HEK293T (cell line): ENCODE measurements at regions not wholly inside any gene's neighbourhood (a gene's known extent, or its start where the extent isn't known, plus 50 kb on each side); places are given as distances from the start of the nearest gene placed in this dataset.

Experiments
- CTCF ChIA-PET: fragments of 350-600 bp; formaldehyde crosslinking; extraction: SDS; loops from one replicate; lab custom pipeline; 2021; ENCODE audit warnings: antibody characterized with exemption, inconsistent platforms; lab: Yijun Ruan, JAX
- POLR2A ChIA-PET: fragments of 350-600 bp; formaldehyde crosslinking; extraction: SDS; loops from one replicate; lab custom pipeline; 2020; ENCODE audit warnings: antibody characterized with exemption, inconsistent platforms; lab: Yijun Ruan, JAX
- DNase-seq: peaks from one replicate; pipeline ENCODE4 v3.0.0; 2012; ENCODE audit warnings: mixed read lengths; ENCODE audit errors: extremely low spot score
- ARNT ChIP-seq: fragments of 450-650 bp; IDR thresholded peaks from 2 replicates; pipeline ENCODE4 v1.6.1; 2017; ENCODE audit warnings: mild to moderate bottlenecking
- BHLHE40 ChIP-seq: fragments of 450-650 bp; IDR thresholded peaks from 2 replicates; pipeline ENCODE4 v1.6.1; 2016; ENCODE audit warnings: mild to moderate bottlenecking, moderate library complexity, borderline replicate concordance
- CTBP1 ChIP-seq: fragments of 450-650 bp; IDR thresholded peaks from 2 replicates; pipeline ENCODE4 v1.6.1; 2016; ENCODE audit warnings: borderline replicate concordance
- ELF4 ChIP-seq: fragments of 450-650 bp; IDR thresholded peaks from 2 replicates; pipeline ENCODE4 v1.6.1; 2017; ENCODE audit warnings: antibody characterized with exemption
- FOXA1 ChIP-seq: fragments of 450-650 bp; IDR thresholded peaks from 2 replicates; pipeline ENCODE4 v1.6.1; 2016; ENCODE audit warnings: mild to moderate bottlenecking
- FOXK2 ChIP-seq: fragments of 450-650 bp; IDR thresholded peaks from 2 replicates; pipeline ENCODE4 v1.6.1; 2016; ENCODE audit warnings: mild to moderate bottlenecking
- FOXM1 ChIP-seq: fragments of 450-650 bp; IDR thresholded peaks from 2 replicates; pipeline ENCODE4 v1.6.1; 2017; ENCODE audit warnings: mild to moderate bottlenecking, borderline replicate concordance
- HDGF ChIP-seq: fragments of 450-650 bp; IDR thresholded peaks from 2 replicates; pipeline ENCODE4 v1.6.1; 2017; ENCODE audit warnings: antibody characterized with exemption, borderline replicate concordance
- L3MBTL2 ChIP-seq: fragments of 450-650 bp; conservative IDR thresholded peaks from 2 replicates; pipeline ENCODE4 v1.6.1; 2016; ENCODE audit warnings: mild to moderate bottlenecking
- LEF1 ChIP-seq: fragments of 450-650 bp; IDR thresholded peaks from 2 replicates; pipeline ENCODE4 v1.6.1; 2017; ENCODE audit warnings: mild to moderate bottlenecking, borderline replicate concordance
- NFRKB ChIP-seq: fragments of 450-650 bp; IDR thresholded peaks from 2 replicates; pipeline ENCODE4 v1.6.1; 2016; ENCODE audit warnings: mild to moderate bottlenecking, moderate library complexity
- SP1 ChIP-seq: fragments of 450-650 bp; IDR thresholded peaks from 2 replicates; pipeline ENCODE4 v1.6.1; 2017
- SUZ12 ChIP-seq: fragments of 450-650 bp; IDR thresholded peaks from 2 replicates; pipeline ENCODE4 v1.6.1; 2016; ENCODE audit warnings: mild to moderate bottlenecking
- TARDBP ChIP-seq: fragments of 450-650 bp; IDR thresholded peaks from 2 replicates; pipeline ENCODE4 v1.6.1; 2016
- ZNF384 ChIP-seq: fragments of 450-650 bp; IDR thresholded peaks from 2 replicates; pipeline ENCODE4 v1.6.1; 2016
- TF ChIP-seq, protein P1 (sequence below): fragments of 450-650 bp; IDR thresholded peaks from 2 replicates; pipeline ENCODE4 v1.6.1; 2016

DNA sequence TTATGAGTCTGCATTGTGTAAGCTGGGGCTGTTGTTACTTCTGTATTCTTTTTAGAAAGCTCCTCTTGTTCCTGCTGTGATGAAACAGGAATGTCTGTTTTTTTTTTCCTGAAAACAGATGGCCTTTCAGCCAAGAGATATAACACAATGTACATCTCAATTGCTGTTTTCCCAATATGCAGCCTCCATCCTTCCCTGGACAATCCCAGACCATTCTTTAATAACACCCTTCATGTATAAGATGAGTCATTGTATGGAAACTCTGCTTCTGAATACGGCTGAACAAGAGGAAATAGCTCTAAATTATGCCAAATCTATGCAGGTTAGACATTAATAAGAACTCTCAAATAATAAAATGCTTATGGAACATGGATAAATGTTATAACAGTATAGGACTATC is 60.2 kb upstream of the LRRC4C start:
- ChIA-PET POLR2A (no interaction called here), CTCF (no interaction called here)
- TF ChIP-seq BHLHE40 (no peak), SP1 (no peak), CTBP1 (no peak), HDGF (no peak), L3MBTL2 (no peak), FOXK2 (no peak), ZNF384 (no peak)
- DNase-seq = no peak

DNA sequence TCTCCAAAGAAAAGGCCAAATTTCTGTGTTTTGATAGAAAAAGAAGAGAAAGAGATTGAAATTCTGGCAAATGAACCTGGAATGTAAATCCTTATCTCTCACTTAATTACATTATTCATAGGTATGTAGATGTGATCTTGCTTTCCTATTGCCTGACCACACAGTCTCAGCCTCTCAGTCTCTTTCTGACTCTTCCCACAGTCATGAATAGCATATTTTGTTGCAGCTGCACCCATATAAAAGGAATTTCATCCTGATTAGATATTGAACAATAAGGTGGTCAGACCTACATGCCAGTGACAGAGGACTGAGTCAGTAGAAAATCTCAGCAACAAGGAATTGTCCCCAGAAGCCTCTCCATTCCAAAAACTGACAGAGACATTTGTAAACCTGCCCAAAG is 62.9 kb upstream of the LRRC4C start:
- no peak for DNase-seq
- CTCF ChIA-PET = no interaction called here
- POLR2A ChIA-PET = no interaction called here
- no peak for TF ChIP-seq HDGF
- no peak for TF ChIP-seq BHLHE40
- TF ChIP-seq CTBP1 = no peak
- no peak for TF ChIP-seq ZNF384
- no peak for TF ChIP-seq NFRKB
- no peak for TF ChIP-seq SUZ12
- no peak for TF ChIP-seq LEF1
- TF ChIP-seq, protein P1, sequence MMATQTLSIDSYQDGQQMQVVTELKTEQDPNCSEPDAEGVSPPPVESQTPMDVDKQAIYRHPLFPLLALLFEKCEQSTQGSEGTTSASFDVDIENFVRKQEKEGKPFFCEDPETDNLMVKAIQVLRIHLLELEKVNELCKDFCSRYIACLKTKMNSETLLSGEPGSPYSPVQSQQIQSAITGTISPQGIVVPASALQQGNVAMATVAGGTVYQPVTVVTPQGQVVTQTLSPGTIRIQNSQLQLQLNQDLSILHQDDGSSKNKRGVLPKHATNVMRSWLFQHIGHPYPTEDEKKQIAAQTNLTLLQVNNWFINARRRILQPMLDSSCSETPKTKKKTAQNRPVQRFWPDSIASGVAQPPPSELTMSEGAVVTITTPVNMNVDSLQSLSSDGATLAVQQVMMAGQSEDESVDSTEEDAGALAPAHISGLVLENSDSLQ = no peak
- no peak for TF ChIP-seq FOXM1
- TF ChIP-seq FOXK2 = no peak
- no peak for TF ChIP-seq ELF4
- TF ChIP-seq L3MBTL2 = no peak
- TF ChIP-seq FOXA1 = no peak
- TF ChIP-seq SP1 = no peak
- TF ChIP-seq ARNT = no peak
- no peak for TF ChIP-seq TARDBP

DNA sequence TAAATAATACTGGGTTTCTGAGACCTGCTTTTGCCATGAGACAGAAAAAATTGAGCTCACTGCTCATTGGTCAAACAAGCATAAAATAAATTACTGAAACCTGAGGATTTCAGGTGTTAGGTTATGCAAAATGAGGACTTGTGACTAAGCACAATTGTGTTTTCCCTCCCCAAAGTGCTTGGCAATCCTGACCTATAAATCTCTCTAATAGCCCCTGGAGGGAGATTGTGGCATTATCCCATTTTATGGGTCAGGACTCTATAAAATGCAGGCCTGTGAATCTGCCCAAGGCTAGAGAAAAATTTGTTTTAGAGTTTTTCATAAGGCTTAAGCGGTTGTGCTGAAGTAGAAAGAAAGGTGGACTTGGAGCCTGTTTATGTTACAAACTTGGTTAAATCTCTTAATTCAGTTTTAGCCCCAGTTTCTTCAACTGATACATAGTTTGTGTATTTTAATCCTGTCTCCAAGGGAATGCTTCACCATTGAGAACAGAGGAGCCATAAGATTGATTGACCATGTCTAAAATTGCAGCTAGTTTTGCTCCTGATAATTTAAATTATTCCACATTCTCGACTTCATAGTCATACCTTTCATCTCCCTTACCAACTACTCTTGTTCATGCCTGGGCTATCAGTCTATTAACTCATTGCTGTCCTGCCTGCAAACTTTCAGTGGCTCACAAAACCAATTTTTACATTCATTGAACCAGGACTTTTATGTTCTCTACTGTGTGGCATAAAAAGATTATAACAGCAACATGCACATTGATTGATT is 63.6 kb upstream of the LRRC4C start:
- TF ChIP-seq TARDBP = no peak
- TF ChIP-seq BHLHE40 = no peak
- TF ChIP-seq L3MBTL2 = no peak
- TF ChIP-seq, protein P1 = no peak
- no peak for TF ChIP-seq ARNT
- TF ChIP-seq ELF4 = no peak
- no peak for TF ChIP-seq NFRKB
- no peak for TF ChIP-seq LEF1
- TF ChIP-seq HDGF = no peak
- no peak for TF ChIP-seq ZNF384
- no peak for TF ChIP-seq SUZ12
- no peak for TF ChIP-seq CTBP1
- no peak for TF ChIP-seq FOXK2
- no peak for TF ChIP-seq FOXA1
- no peak for TF ChIP-seq SP1
- TF ChIP-seq FOXM1 = no peak
- ChIA-PET POLR2A (no interaction called here), CTCF (no interaction called here)
- no peak for DNase-seq

DNA sequence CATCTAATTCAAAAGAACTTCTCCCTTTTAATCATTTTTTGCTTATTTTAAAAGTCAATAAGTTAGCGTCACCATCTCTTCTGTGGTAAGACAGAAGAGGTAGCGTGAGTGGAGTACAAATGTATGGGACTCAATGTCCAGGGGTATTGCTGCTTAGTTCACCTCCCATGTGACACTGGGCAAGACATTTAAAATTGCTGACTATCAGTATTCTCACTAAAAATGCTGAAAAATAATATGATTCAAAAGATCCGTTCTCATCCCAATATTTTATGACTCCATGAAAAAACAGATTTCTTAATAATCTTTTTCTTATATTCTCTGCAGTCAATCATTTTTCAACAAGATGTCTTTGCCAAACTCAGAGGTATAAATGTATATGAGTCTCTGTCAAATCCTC is 68.1 kb upstream of the LRRC4C start:
- ChIA-PET POLR2A (no interaction called here), CTCF (no interaction called here)
- no peak for DNase-seq
- no peak for TF ChIP-seq FOXK2

DNA sequence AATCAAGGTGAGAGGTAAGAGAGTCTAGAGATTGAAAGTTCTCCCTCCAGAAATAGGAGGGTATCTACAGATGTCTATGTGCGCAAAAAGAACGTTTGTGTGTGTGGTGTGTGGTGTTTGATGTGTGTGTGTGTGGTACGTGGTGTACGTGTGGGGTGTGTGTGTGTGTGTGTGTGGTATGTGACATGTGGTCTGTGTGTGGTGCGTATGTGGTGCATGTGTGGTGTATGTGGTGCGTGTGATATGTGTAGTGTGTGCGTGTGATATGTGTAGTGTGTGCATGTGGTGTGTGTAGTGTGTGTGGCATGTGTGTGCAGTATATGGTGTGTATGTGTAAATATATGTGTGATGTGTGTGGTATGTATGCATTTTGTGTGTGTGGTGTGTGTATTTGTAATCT is 73.0 kb upstream of the LRRC4C start:
- ChIA-PET CTCF (no interaction called here), POLR2A (no interaction called here)
- no peak for TF ChIP-seq LEF1
- no peak for TF ChIP-seq TARDBP
- no peak for TF ChIP-seq CTBP1
- no peak for TF ChIP-seq L3MBTL2
- TF ChIP-seq, protein P1 = no peak
- no peak for TF ChIP-seq ZNF384
- no peak for TF ChIP-seq FOXK2
- TF ChIP-seq FOXA1 = no peak
- TF ChIP-seq ELF4 = no peak
- TF ChIP-seq HDGF = no peak
- no peak for TF ChIP-seq ARNT
- TF ChIP-seq SUZ12 = no peak
- no peak for DNase-seq

DNA sequence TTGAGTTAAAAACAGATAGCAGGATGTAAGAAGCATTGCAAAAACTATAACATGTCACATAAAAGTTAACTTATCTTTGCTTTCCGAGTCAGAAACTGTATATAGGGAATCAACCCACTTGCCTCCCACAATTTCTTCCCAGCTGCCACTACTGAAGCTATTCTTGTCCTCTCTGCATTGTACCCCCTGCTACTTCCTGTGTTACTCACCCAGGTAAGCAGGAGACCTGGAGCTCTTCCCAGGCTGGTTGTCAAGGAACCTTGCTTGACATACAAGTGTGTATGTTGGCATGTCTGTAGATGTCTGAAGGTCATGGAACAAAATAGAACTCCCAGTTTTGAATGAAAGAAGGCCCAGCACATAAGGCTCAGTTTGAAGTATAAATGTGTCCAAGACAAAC is 74.3 kb upstream of the LRRC4C start:
- POLR2A ChIA-PET = no interaction called here
- TF ChIP-seq, protein P1 = no peak
- TF ChIP-seq L3MBTL2 (no peak), CTBP1 (no peak), SUZ12 (no peak), FOXM1 (no peak), SP1 (no peak), BHLHE40 (no peak), ARNT (no peak), ELF4 (no peak), TARDBP (no peak), HDGF (no peak), FOXA1 (no peak), NFRKB (no peak), FOXK2 (no peak), ZNF384 (no peak)
- DNase-seq = no peak
- CTCF ChIA-PET = no interaction called here
